HG02885 (cell line): ENCODE measurements at regions not wholly inside any gene's neighbourhood (a gene's known extent, or its start where the extent isn't known, plus 50 kb on each side); places are given as distances from the start of the nearest gene placed in this dataset.

Experiments used
- ATAC-seq: cut with Tn5 transposase; IDR thresholded peaks from one replicate; pipeline ENCODE4 v1.9.1; 2021; ENCODE audit warnings: mild to moderate bottlenecking; ENCODE audit not compliant: unreplicated experiment, poor library complexity

DNA sequence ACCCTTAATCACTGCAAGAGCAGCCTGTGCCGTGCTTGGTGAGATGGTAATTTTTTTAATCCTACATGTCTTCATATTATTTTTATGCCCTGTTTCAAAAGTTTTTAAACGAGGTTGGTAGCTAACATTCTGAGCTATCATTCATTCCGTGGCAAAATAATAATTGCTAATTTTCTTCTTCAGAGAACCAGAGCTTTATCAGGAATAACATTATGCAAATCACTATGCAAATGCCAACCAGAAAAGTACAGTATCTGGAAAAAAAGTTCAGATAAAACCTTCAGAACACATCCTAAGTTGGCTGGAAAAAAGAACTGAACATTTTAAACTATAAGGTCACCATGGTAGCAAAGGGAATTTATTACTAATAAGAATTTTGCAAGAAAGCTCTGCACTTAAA lies 165.1 kb upstream of the NABP1 start:
- no peak for ATAC-seq

DNA sequence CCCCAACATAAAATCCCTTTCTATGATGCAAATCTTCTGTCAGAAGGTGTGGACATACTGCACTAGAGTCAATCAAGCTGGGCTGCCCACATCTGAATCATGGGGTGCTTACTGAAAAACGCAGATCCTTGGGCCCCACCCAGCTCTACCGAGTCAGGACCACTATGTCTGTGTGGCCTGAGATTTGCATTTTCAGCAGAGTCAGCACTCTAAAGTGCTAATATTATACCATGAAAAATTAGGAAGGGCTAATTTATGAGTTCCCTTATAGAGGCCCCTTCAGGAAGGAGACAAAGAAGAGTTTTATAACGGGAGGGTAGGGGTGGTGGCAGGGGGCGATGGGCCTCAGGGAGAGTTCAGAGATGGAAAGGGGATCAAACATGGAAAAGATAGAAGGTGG lies 163.3 kb upstream of the NABP1 start:
- no peak for ATAC-seq

DNA sequence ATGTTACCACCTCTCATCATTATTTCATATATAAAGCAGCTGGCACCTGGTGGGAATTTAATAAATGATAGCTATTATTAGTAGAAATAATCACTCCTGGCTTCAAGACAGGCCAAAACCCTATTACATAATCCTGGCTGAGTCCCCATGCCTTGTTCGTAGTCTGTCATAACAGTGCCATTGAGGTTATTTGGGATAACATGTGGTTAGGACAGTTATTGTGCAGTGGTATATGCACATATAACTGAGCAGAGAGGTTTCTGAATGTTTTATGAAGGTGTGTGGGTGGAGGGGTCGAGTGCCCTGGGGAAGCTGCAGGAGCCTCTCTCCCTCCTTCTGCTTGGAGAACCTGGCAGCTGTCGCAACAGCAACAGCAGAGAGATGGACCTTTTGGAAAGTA lies 162.4 kb upstream of the NABP1 start:
- ATAC-seq: no peak

DNA sequence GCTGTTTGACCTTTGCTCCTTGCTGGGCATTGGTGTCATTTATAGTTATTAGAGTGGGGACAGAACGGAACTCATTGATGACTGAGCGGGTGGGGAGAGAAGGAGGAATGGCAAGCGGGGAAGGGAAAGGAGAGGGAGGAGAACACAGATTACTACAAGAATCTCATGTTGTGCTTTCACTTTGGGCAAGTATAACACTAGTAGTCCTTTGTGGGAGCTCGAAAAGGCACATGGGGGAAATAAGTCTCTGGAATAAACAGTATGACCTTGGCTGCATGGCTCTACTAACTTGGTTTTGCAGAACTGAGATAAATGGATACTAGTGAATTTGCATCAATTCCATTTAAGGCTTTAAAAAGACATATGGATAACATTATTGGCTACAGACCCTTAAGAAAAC lies 161.7 kb upstream of the NABP1 start:
- ATAC-seq: no peak

DNA sequence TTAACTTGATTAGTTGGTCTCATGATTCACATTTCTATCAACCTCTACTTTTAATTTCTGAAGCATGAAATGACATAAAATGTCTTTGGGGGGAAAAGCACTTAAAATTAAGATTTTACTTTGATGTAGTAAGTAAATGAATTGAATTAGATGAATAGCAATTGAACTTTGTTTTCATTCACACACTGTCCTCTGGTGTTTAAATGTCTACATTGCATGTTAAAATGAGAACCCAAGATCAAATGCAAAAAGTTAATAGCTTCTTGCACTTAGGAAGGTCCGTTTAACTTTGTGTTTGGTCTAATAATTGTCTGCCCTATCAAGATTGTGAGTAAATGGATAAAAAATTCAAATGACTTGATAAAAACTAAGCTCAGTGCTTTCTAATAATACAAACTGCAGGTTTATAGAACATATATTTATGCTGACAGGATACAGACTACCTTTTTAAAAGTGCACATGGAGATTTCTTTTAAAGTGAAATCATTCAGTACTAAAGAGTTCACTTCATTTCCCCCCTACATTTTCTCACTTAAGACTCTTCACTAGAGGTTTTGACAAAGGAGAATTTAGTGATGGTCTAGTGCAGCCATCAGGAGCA lies 156.2 kb upstream of the NABP1 start:
- ATAC-seq: no peak

DNA sequence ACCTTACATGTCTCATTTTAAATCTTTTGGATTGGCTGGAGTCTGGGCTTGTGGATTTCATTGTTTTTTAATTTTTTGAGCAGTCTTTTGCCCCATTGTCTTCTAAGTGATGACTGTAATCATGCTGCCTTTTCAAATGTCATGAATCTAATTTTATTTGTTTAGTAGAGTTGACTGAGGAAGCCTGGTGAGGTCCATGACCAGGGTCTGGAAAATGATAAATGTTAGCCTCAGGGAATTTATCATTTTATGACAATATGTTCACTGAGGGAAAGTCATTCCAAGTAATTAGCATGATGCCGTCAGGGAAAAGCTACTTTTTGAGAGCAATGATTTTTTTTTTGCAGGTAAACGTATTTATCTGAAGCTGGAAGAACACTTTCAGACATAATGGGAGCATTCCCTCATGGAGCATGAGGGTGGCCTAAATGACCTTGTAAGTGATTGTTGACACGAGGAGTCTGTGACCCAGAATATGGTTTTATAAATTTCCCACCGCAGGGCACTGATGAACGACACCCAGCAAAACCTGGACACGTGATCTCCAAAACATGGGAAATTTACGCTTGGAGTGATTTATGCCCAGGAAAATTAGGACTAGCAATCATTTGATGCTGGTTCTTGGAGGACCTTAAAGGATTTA lies 155.3 kb upstream of the NABP1 start:
- no peak for ATAC-seq

DNA sequence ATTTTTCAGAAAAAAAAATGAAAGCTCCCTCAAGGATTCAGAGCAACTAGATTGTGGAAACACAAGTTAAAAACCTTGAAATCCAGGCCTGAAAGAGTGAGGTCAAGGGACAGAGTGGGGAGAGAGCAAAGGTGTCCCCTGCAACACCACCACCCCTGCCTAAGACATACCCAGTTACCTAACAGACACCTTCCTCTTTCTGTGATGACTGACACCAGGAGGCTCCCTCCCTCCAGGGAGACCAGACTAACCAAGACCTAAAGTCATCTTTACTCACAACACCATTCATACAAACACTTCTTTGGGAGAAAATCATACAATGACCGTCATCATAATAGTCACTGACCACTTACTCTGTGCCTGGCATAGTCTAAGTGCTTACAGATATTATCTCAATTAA lies 151.8 kb upstream of the NABP1 start:
- no peak for ATAC-seq

DNA sequence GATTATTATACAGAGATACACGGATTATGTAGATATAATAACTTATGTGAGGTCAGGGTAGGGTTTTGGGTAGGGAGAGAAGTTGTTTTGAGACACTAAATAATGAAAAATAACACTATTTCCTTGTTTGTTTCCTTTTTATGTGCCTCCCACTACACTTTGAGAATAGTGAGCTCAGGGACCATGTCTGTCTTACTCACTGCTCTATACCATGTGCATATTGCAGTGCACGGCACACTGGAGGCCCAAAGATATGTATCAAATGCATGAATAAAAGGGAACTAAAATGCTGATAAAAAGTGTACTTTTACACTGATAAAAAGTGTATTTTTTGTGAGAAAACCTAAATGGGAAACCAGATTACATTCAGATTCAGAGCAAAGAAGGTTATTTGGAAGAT lies 151.4 kb upstream of the NABP1 start:
- ATAC-seq: no peak

DNA sequence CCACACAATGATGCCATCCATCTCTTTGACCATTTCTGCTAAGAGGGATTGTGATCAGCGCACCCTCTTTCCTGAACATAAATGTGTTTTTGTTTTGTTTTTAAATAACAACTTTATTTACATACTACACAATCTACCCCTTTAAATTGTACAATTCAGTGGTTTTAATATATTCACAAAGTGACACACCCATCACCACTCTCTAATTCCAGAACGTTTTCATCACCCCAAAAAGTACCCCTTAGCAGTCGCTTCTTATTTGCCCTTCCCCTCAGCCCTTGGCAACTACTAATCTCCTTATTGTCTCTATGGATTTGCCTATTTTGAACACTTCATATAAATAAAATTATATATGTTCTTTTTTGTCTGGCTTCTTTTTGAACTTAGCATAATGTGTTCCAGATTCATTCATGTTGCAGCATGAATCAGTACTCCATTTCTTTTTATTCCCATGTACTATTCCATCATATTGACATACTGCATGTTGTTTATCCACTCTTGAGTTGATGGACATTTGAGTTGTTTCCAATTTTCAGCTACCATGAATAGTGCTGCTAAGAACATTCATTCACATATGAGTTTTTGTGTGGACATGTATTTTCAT lies 150.9 kb upstream of the NABP1 start:
- ATAC-seq: no peak

DNA sequence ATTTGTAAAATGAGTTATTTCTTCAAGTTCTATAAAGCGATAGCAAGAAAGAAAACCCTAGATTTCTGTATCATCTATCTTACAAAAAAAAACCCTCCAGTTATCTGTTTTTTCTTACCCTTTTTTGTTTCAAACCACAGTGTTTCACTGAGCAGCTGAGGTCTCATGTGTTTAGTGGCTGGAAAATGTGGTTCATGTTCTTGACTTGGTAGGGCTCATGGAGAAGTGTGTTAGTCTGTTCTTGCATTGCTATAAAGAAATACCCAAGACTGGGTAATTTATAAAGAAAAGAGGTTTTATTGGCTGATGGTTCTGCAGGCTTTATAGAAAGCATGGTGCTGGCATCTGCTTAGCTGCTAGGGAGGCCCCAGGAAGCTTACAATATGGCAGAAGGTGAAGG lies 147.3 kb upstream of the NABP1 start:
- ATAC-seq: no peak

DNA sequence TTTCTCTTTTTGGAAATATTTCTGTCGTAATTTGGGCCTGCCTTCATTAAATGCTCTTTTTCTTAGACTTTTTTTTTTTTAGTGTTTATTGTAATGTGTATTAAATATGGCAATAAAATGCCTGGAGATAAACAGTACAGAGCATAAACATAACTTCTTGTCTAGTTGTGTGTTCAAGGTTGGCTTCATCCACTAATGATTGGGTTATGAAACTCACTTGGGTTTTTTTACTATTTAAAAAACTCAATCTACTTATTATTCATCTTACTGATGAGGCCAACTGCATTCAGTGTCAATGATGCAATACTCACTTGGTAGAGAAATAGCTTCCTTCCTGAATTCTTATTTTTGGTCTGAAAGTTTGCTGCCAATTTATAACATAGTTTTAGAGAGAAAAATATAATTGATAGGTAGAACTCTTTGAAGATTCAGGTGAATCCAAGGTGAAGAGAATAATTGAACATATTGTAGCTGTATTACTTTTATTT lies 144.2 kb upstream of the NABP1 start:
- no peak for ATAC-seq

DNA sequence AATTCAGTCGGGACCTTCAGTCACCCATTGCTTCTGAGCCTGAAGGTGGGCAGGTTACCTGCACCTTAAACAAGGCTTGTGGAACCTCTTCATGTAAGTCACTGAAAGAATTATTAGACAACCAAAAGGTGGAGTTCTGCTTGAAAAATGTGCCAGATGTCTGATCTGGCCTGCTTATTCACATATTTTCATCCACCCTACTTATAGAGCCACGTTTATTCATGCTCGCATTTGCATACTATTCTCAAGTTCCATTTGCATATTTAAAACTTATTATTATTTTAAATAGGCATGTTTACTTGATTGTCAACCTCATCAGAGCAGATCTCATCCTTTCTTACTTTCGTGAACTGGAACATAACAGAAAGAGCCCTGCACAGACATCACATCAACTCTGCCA lies 140.0 kb upstream of the NABP1 start:
- ATAC-seq: no peak

DNA sequence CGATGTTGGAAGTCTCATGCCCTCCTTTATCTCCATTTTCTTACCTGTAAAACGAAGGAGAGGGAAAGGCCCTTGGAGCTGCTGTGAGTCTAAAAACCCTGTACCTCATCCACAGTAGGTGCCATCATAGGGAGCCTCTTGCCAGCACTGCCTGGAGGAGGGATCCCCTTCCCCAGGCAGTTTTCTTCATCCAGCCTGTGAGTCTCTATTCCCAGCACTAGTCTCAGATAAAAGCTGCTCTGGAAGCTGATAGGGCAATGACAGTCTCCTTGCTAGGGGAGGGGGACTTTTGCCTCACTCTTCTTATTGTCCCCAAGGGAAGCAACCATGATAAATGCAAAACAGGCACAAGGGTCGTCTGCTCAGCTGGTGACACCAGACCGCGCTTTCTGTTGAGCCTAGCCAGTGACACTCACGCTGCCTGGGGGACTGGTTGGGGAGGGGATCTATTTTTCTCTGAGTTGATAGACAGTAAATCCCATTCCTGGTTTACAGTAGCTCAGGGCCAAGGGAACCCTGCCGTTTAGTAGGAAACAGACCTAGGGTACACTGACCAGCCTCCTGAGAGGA lies 139.5 kb upstream of the NABP1 start:
- ATAC-seq: no peak

DNA sequence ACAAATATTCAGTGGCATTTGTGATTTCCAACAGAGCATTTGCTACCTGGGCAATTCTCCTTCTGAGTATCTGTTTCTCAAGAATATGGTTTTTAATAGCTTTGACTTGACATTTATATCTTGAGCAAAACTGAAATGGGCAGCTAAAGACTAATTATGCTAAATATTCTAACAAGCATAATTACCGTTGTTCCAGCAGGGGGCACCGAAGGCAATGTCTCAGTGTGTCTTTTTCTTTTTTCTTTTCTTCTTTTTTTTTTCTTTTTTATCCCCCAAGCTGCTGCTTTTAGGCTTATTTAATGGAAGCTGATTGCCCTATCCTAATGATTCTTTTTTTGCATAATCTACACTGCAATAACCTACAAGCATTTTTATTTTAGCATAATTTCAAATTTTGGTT lies 138.9 kb upstream of the NABP1 start:
- no peak for ATAC-seq

DNA sequence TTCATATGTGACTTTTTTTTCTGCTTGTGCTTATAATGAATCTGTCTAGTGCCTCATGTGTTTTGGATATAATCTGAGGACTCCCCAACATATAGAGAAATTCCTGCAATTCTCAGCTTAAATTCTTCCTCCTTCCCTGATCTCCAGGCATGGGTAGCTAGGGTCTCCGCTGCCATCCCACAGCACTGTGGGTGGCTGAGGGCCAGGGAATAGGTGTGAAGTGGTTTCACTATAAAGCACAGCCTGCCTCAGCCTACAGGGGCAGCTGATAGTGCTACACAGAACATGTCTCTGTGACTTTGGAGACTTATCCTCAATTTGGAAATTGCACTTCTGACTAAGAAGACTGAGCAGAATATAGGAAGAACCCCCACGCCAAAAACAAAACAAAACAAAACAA lies 137.3 kb upstream of the NABP1 start:
- no peak for ATAC-seq

DNA sequence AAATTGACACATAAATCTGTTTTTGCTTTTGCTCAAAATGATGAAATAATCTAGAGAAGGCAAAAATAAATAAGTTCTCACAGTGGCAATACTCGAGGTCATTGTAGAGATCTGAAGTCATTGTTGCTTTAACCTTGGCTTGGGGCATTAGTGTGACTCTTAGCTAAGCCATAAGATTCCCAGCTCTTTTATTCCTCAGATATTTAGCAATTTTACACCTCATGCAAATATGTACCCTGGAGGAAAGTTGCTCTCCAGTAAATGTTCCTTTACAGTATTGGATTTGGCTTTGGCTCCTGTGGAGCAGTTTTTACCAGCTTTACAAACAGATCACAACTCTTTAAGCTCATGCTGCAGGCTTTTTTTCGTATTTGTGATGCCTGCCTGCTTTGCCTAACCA lies 134.2 kb upstream of the NABP1 start:
- no peak for ATAC-seq

DNA sequence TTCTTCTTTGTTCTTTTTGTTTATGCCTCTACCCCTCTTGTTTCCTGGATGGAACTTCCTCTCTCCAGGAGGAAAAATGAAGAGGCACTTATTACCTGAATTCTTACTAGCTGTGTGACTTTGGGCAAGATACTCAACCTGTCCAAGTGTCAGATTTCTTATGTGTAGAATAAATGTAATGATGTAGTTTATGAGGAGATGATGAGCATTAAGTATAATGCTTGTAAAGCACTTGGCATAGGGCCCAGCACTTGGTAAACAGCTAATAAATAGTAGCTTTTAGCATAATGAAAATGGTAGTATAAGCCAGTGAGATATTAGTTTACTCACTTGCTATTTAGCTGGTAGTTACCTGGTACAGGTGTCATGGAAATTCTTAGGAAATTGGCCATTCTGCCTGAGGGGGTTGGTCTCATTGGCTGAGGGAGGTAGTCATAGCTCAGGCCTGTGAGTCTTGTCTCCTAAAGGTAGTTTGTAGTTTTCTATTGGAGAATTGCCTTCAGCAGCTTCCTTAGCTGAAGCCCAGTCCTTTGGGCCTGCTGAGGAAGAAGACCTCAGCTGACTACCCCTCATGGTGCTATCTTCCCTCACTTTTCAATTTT lies 133.4 kb upstream of the NABP1 start:
- ATAC-seq: no peak

DNA sequence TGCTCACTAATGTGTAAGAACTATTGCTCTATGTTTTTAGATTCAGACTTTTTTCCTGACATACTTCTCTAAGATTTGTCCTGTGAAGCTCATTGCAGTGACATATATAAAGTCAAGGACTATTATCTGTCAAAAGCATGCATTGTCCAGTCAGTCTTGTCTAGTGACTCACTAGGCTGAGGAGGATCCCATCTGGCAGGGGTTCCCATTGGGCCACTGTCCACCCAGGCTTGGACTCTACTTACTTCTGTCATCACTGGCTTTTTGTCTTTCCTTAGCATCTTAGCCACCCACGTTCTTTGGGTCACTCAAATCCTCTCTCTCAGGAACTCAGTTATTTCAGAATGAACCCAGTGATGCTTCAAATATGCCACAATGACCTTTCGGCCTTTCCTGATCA lies 132.6 kb upstream of the NABP1 start:
- no peak for ATAC-seq

DNA sequence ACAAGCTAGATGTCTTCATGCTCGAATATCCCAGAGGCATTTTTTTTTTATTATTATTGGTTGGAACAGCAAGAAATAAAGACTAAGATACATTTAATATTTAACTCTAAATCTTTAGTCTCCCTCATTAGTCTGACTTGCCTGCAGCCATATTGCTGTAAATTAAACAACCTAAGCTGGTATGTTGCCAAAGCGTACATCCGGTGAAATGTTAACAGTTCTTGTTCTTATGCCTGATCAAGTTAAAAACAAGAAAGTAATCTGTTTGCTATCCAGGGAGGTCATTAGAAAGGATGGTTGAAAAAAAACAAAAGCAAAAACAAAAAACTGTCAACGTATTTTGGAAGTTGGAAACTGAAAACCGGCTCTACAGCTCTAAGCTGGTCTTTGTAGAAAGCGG lies 125.9 kb upstream of the NABP1 start:
- ATAC-seq: no peak

DNA sequence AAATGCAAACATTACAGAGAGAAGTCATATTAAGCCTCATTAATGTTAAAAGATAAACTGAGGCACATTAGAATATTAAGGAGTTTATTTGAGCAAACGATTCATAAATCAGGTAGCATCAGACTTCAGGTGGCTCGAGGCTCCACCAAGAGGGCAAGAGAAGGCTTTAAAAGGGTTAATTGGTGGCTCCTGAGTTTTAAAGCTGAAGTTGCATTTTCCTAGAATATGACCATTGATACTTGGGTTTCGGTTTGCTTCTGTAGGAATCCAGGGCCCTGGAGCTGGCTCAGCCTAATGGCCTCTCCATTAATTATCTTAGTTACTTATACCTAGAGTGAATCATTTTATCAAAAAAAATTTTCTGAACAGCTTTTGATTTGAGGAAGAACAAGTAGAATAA lies 123.7 kb upstream of the NABP1 start:
- ATAC-seq: no peak

DNA sequence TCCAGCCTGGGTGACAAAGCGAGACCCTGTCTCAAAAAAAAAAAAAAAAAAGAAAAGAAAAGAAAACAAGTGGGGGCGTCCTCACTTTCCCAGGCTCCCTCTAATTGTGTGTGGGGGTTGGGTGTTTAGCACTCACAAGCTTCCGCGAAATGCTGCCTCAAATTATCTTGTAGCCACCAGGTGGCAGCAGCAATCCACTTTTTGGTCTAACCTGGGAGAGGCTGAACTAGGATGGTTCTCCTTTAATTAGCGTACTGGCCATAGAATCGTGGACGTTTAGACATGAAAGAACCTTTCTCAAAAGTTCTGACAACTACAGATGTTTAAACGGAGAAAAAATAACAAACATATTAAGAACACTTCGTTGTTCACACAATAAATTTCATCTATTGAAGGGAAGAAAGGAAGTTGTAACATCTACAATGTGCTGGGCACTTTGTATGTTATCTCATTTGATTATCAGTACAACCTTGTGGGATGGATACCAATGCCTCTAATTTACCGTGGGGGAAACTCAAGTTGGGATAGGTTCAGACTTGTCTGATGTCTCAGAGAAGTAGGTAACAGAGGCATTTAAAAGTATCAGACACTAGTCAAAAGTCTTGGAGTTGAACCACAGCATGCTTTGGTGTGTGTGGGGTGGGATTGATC lies 122.7 kb upstream of the NABP1 start:
- peak; percentile 96 for ATAC-seq
